GM12872 (cell line): ENCODE measurements at regions not wholly inside any gene's neighbourhood (a gene's known extent, or its start where the extent isn't known, plus 50 kb on each side); places are given as distances from the start of the nearest gene placed in this dataset.

Experiments used
- CTCF ChIP-seq: IDR thresholded peaks from 3 replicates; pipeline ENCODE4 v1.5.1; 2011; ENCODE audit warnings: low read depth, mild to moderate bottlenecking, low read length, moderate library complexity; ENCODE audit not compliant: insufficient read depth

- no peak for TF ChIP-seq CTCF
Observed at GRCh38 chr3:72680766-72681165, 167.5 kb downstream of the SHQ1 start.

- no peak for TF ChIP-seq CTCF
Observed at GRCh38 chr3:72679540-72680198, 168.6 kb downstream of the SHQ1 start.

- TF ChIP-seq CTCF: no peak
Observed at GRCh38 chr3:72678867-72679266, 169.4 kb downstream of the SHQ1 start.

GRCh38 chr3:72678380-72678779 lies 169.9 kb downstream of the SHQ1 start:
- no peak for TF ChIP-seq CTCF

GRCh38 chr3:72675243-72675642 lies 173.0 kb downstream of the SHQ1 start:
- TF ChIP-seq CTCF: no peak

GRCh38 chr3:72673011-72673771 lies 175.1 kb downstream of the SHQ1 start:
- TF ChIP-seq CTCF: no peak

- no peak for TF ChIP-seq CTCF
Observed at GRCh38 chr3:72669224-72669623, 179.0 kb downstream of the SHQ1 start.
